HFFc6 (cell line): ENCODE measurements at regions not wholly inside any gene's neighbourhood (a gene's known extent, or its start where the extent isn't known, plus 50 kb on each side); places are given as distances from the start of the nearest gene placed in this dataset.
"Not testable (repeated sequence)": the region's sequence is repeated elsewhere in the genome, so short reads cannot be mapped to it uniquely, and the experiment has no call there.

Experiments
- DNase-seq: peaks from one replicate; pipeline ENCODE4 v3.0.0-alpha.2; 2018
- H3K27ac Mint-ChIP-seq: 2 replicates; pipeline ENCODE4 v1.8.0; 2020; ENCODE audit warnings: mild to moderate bottlenecking, mixed read lengths
- H3K27me3 Mint-ChIP-seq: 2 replicates; pipeline ENCODE4 v1.8.0; 2021; ENCODE audit warnings: mild to moderate bottlenecking, moderate library complexity, mixed read lengths; ENCODE audit not compliant: insufficient read depth
- H3K36me3 Mint-ChIP-seq: 2 replicates; pipeline ENCODE4 v1.8.0; 2021; ENCODE audit warnings: low read depth, mixed read lengths
- H3K4me1 Mint-ChIP-seq: 2 replicates; pipeline ENCODE4 v1.8.0; 2020; ENCODE audit warnings: low read depth, mixed read lengths
- H3K4me3 Mint-ChIP-seq: 2 replicates; pipeline ENCODE4 v1.8.0; 2020; ENCODE audit warnings: mild to moderate bottlenecking, moderate library complexity, mixed read lengths
- H3K9me3 Mint-ChIP-seq: 2 replicates; pipeline ENCODE4 v1.8.0; 2020; ENCODE audit warnings: mild to moderate bottlenecking, mixed read lengths
- TF ChIP-seq, protein P1 (sequence below): fragments of 200-600 bp; sonication (generic); IDR thresholded peaks from 2 replicates; pipeline ENCODE4 v1.5.0; 2021; ENCODE audit warnings: antibody characterized with exemption, mild to moderate bottlenecking

DNA sequence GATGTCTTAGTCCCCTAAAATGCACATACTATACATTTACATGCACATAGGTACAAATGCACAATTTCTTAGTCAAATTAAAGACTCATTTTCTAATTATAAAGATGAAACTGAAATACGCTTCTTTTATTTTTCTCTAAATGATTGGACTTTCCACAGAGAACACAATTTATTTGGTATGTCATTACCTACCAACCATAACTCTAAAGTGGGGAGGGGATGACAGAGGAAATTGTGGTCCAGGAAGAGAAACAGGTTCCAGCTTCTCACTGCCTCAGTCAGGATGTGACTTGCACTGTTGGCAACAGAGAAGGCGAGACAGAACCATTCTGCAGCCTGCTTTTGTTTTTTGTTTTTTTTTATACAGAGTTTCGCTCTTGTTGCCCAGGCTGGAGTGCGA, 1189.2 kb downstream of the PLA2G4A start:
- Mint-ChIP-seq H3K9me3 (no peaks in the 10 kb centered on the region), H3K4me1 (peaks cover 23% of the 10 kb centered on the region), H3K27me3 (no peaks in the 10 kb centered on the region; the same call in 1 of the 2 replicates)

GRCh38 chr1:188022661-188023060, 1193.9 kb downstream of the PLA2G4A start:
- Mint-ChIP-seq H3K36me3 (peaks cover 13% of the 10 kb centered on the region; the same call in 1 of the 2 replicates), H3K27ac (no peak overlapping the region), H3K4me1 (peaks cover 54% of the 10 kb centered on the region), H3K4me3 (no peak overlapping the region), H3K27me3 (no peaks in the 10 kb centered on the region; the same call in 1 of the 2 replicates), H3K9me3 (no peaks in the 10 kb centered on the region)
- TF ChIP-seq, protein P1, sequence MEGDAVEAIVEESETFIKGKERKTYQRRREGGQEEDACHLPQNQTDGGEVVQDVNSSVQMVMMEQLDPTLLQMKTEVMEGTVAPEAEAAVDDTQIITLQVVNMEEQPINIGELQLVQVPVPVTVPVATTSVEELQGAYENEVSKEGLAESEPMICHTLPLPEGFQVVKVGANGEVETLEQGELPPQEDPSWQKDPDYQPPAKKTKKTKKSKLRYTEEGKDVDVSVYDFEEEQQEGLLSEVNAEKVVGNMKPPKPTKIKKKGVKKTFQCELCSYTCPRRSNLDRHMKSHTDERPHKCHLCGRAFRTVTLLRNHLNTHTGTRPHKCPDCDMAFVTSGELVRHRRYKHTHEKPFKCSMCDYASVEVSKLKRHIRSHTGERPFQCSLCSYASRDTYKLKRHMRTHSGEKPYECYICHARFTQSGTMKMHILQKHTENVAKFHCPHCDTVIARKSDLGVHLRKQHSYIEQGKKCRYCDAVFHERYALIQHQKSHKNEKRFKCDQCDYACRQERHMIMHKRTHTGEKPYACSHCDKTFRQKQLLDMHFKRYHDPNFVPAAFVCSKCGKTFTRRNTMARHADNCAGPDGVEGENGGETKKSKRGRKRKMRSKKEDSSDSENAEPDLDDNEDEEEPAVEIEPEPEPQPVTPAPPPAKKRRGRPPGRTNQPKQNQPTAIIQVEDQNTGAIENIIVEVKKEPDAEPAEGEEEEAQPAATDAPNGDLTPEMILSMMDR = no peak
- no peak for DNase-seq

More for the DNA sequence above, 1189.2 kb downstream of the PLA2G4A start:
- TF ChIP-seq, protein P1 = no peak
- H3K27ac Mint-ChIP-seq = no peak overlapping the region
- H3K36me3 Mint-ChIP-seq = peaks cover 6% of the 10 kb centered on the region; the same call in 1 of the 2 replicates
- no peak for DNase-seq
- no peak overlapping the region for H3K4me3 Mint-ChIP-seq

GRCh38 chr1:188023206-188023605, 1194.5 kb downstream of the PLA2G4A start:
- Mint-ChIP-seq H3K4me1 (peaks cover 59% of the 10 kb centered on the region), H3K27me3 (no peaks in the 10 kb centered on the region; the same call in 1 of the 2 replicates), H3K27ac (no peak overlapping the region), H3K36me3 (peaks cover 13% of the 10 kb centered on the region; the same call in 1 of the 2 replicates), H3K4me3 (no peak overlapping the region; the same call in 1 of the 2 replicates), H3K9me3 (no peaks in the 10 kb centered on the region)
- peak; percentile 43 for DNase-seq
- TF ChIP-seq, protein P1 = no peak

DNA sequence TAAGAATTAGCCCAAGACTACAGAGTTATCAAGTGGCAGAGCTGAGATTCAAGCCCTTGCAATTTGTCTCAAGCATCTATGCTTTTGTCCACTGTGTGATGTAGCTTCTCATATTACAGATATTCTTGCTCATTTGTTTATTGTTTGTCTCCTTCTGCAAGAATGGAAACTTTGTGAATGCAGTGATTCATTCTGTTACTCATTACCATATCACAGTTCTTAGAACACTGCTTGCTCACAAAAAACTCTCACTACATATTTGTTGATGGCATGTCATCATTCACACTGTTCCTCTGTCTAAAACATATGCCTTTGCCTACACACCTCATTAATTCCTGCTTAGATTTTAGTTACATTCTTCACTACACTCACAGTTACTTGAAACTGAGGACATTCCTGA, 1198.9 kb downstream of the PLA2G4A start:
- TF ChIP-seq, protein P1 = no peak
- no peaks in the 10 kb centered on the region for H3K27me3 Mint-ChIP-seq
- peaks cover 6% of the 10 kb centered on the region; the same call in 1 of the 2 replicates for H3K36me3 Mint-ChIP-seq
- peaks cover 51% of the 10 kb centered on the region for H3K4me1 Mint-ChIP-seq
- no peaks in the 10 kb centered on the region for H3K9me3 Mint-ChIP-seq
- H3K4me3 Mint-ChIP-seq = peak overlapping the region; percentile 71
- DNase-seq = peak; percentile 92
- H3K27ac Mint-ChIP-seq = peak overlapping the region; percentile 66

- Mint-ChIP-seq H3K9me3 (peaks cover 18% of the 10 kb centered on the region), H3K36me3 (peaks cover 15% of the 10 kb centered on the region)
- H3K27me3 Mint-ChIP-seq, H3K4me3 Mint-ChIP-seq, DNase-seq, H3K4me1 Mint-ChIP-seq, H3K27ac Mint-ChIP-seq: not testable (repeated sequence)
Observed at GRCh38 chr1:188037572-188037971, 1208.8 kb downstream of the PLA2G4A start.

GRCh38 chr1:188043536-188044245, 1214.9 kb downstream of the PLA2G4A start:
- Mint-ChIP-seq H3K4me1 (peaks cover 25% of the 10 kb centered on the region), H3K4me3 (no peak overlapping the region), H3K9me3 (peaks cover 3% of the 10 kb centered on the region), H3K27me3 (no peaks in the 10 kb centered on the region), H3K36me3 (no peaks in the 10 kb centered on the region), H3K27ac (no peak overlapping the region)
- TF ChIP-seq, protein P1 = no peak
- no peak for DNase-seq
